ENCODE measurements at regions not wholly inside any gene's neighbourhood (a gene's known extent, or its start where the extent isn't known, plus 50 kb on each side); places are given as distances from the start of the nearest gene placed in this dataset.

GRCh38 chr1:242743983-242744780 lies 219.7 kb upstream of the PLD5 start:
- no peak for TF ChIP-seq CTCF (IDR thresholded peaks at IDR 0.05; ENCODE audit: extremely low read depth, insufficient read depth, missing control alignments)
- in situ Hi-C loops (cut with MboI; ENCODE audit: low pct_unique_long_range_greater_than_20kb, low sequenced_read_pairs, unreplicated experiment), result no loop called here
- DNase-seq (ENCODE audit: low spot score), result no peak

- TF ChIP-seq CTCF (IDR thresholded peaks at IDR 0.05; ENCODE audit: extremely low read depth, insufficient read depth, missing control alignments), result no peak
- in situ Hi-C loops (cut with MboI; ENCODE audit: low pct_unique_long_range_greater_than_20kb, low sequenced_read_pairs, unreplicated experiment), result no loop called here
- no peak for DNase-seq (ENCODE audit: low spot score)
Observed at GRCh38 chr1:242738702-242739645, 214.5 kb upstream of the PLD5 start.

- TF ChIP-seq CTCF (IDR thresholded peaks at IDR 0.05; ENCODE audit: extremely low read depth, insufficient read depth, missing control alignments), result no peak
- in situ Hi-C loops (cut with MboI; ENCODE audit: low pct_unique_long_range_greater_than_20kb, low sequenced_read_pairs, unreplicated experiment), result no loop called here
- DNase-seq (ENCODE audit: low spot score), result no peak
Observed at GRCh38 chr1:242736611-242737010, 212.1 kb upstream of the PLD5 start.

GRCh38 chr1:242735323-242735722 lies 210.8 kb upstream of the PLD5 start:
- in situ Hi-C loops (cut with MboI; ENCODE audit: low pct_unique_long_range_greater_than_20kb, low sequenced_read_pairs, unreplicated experiment), result no loop called here
- TF ChIP-seq CTCF (IDR thresholded peaks at IDR 0.05; ENCODE audit: extremely low read depth, insufficient read depth, missing control alignments), result no peak
- DNase-seq (ENCODE audit: low spot score), result no peak

GRCh38 chr1:242731446-242731845 lies 206.9 kb upstream of the PLD5 start:
- in situ Hi-C loops (cut with MboI; ENCODE audit: low pct_unique_long_range_greater_than_20kb, low sequenced_read_pairs, unreplicated experiment), result no loop called here
- no peak for DNase-seq (ENCODE audit: low spot score)
- TF ChIP-seq CTCF (IDR thresholded peaks at IDR 0.05; ENCODE audit: extremely low read depth, insufficient read depth, missing control alignments), result no peak

- no peak for DNase-seq (ENCODE audit: low spot score)
- no peak for TF ChIP-seq CTCF (IDR thresholded peaks at IDR 0.05; ENCODE audit: extremely low read depth, insufficient read depth, missing control alignments)
- in situ Hi-C loops (cut with MboI; ENCODE audit: low pct_unique_long_range_greater_than_20kb, low sequenced_read_pairs, unreplicated experiment), result no loop called here
Observed at GRCh38 chr1:242728696-242729095, 204.2 kb upstream of the PLD5 start.
